ENCODE measurements at regions not wholly inside any gene's neighbourhood (a gene's known extent, or its start where the extent isn't known, plus 50 kb on each side); places are given as distances from the start of the nearest gene placed in this dataset.

- no TSS peak for BruUV-seq (replicated peaks)
Observed at GRCh38 chr18:10184776-10185175, 269.7 kb upstream of the APCDD1 start.

GRCh38 chr18:10188971-10189810, 265.2 kb upstream of the APCDD1 start:
- TF ChIP-seq CTCF (IDR thresholded peaks at IDR 0.05; ENCODE audit: insufficient read depth in 1 of 2, low read depth in 1 of 2, low read length in 1 of 2, severe bottlenecking in 1 of 2, unreplicated experiment in 1 of 2): no peak
- CTCF ChIA-PET: no interaction called here
- intact Hi-C loops (cut with micrococcal nuclease; ENCODE audit: unreplicated experiment): no loop called here

More at GRCh38 chr18:10184776-10185175, 269.7 kb upstream of the APCDD1 start:
- Mint-ChIP-seq H3K9me3 (ENCODE audit: unreplicated experiment) (peaks cover under 1% of the 10 kb centered on the region), H3K36me3 (ENCODE audit: insufficient read depth, unreplicated experiment) (no peaks in the 10 kb centered on the region), H3K27me3 (ENCODE audit: insufficient read depth, unreplicated experiment) (no peaks in the 10 kb centered on the region), H3K4me1 (ENCODE audit: low read depth, unreplicated experiment) (no peaks in the 10 kb centered on the region), H3K27ac (ENCODE audit: unreplicated experiment) (no peak overlapping the region), H3K4me3 (ENCODE audit: unreplicated experiment) (no peak overlapping the region)
- ChIA-PET POLR2A (no interaction called here), CTCF (no interaction called here)
- Histone ChIP-seq H3K27me3 (replicated peaks; ENCODE audit: control insufficient read depth, insufficient read depth, low read length) (no peaks in the 10 kb centered on the region), H3K4me3 (ENCODE audit: low read depth, low read length) (no peak overlapping the region), H3K4me1 (no peaks in the 10 kb centered on the region), H3K36me3 (ENCODE audit: control insufficient read depth, insufficient read depth, low read length) (no peaks in the 10 kb centered on the region), H3K9me3 (no peaks in the 10 kb centered on the region; the same call in 1 of the 2 replicates)
- DNase-seq: no peak
- no peak for TF ChIP-seq CTCF (IDR thresholded peaks at IDR 0.05; ENCODE audit: insufficient read depth in 1 of 2, low read depth in 1 of 2, low read length in 1 of 2, severe bottlenecking in 1 of 2, unreplicated experiment in 1 of 2)
- intact Hi-C loops (cut with micrococcal nuclease; ENCODE audit: unreplicated experiment): no loop called here

GRCh38 chr18:10190564-10190963, 263.9 kb upstream of the APCDD1 start:
- no TSS peak for BruUV-seq (replicated peaks)
- Histone ChIP-seq H3K9me3 (no peaks in the 10 kb centered on the region; the same call in 1 of the 2 replicates), H3K36me3 (ENCODE audit: control insufficient read depth, insufficient read depth, low read length) (no peaks in the 10 kb centered on the region), H3K4me1 (no peaks in the 10 kb centered on the region), H3K27me3 (replicated peaks; ENCODE audit: control insufficient read depth, insufficient read depth, low read length) (no peaks in the 10 kb centered on the region), H3K4me3 (ENCODE audit: low read depth, low read length) (no peak overlapping the region)
- H3K4me3 Mint-ChIP-seq (ENCODE audit: unreplicated experiment): no peak overlapping the region
- no peak overlapping the region for H3K27ac Mint-ChIP-seq (ENCODE audit: unreplicated experiment)
- ChIA-PET POLR2A (no interaction called here), CTCF (no interaction called here)
- no peaks in the 10 kb centered on the region for H3K4me1 Mint-ChIP-seq (ENCODE audit: low read depth, unreplicated experiment)
- no peak for TF ChIP-seq CTCF (IDR thresholded peaks at IDR 0.05; ENCODE audit: insufficient read depth in 1 of 2, low read depth in 1 of 2, low read length in 1 of 2, severe bottlenecking in 1 of 2, unreplicated experiment in 1 of 2)
- intact Hi-C loops (cut with micrococcal nuclease; ENCODE audit: unreplicated experiment): no loop called here
- H3K36me3 Mint-ChIP-seq (ENCODE audit: insufficient read depth, unreplicated experiment): no peaks in the 10 kb centered on the region
- H3K9me3 Mint-ChIP-seq (ENCODE audit: unreplicated experiment): no peaks in the 10 kb centered on the region
- no peaks in the 10 kb centered on the region for H3K27me3 Mint-ChIP-seq (ENCODE audit: insufficient read depth, unreplicated experiment)
- DNase-seq: no peak

More at GRCh38 chr18:10188971-10189810, 265.2 kb upstream of the APCDD1 start:
- H3K36me3 Mint-ChIP-seq (ENCODE audit: insufficient read depth, unreplicated experiment): no peaks in the 10 kb centered on the region
- H3K4me3 ChIP-seq (ENCODE audit: low read depth, low read length): no peak overlapping the region
- POLR2A ChIA-PET: no interaction called here
- no TSS peak for BruUV-seq (replicated peaks)
- no peaks in the 10 kb centered on the region for H3K4me1 ChIP-seq
- no peaks in the 10 kb centered on the region for H3K4me1 Mint-ChIP-seq (ENCODE audit: low read depth, unreplicated experiment)
- H3K4me3 Mint-ChIP-seq (ENCODE audit: unreplicated experiment): no peak overlapping the region
- no peak for DNase-seq
- H3K27me3 Mint-ChIP-seq (ENCODE audit: insufficient read depth, unreplicated experiment): no peaks in the 10 kb centered on the region
- H3K36me3 ChIP-seq (ENCODE audit: control insufficient read depth, insufficient read depth, low read length): no peaks in the 10 kb centered on the region
- no peaks in the 10 kb centered on the region; the same call in 1 of the 2 replicates for H3K9me3 ChIP-seq
- no peak overlapping the region for H3K27ac Mint-ChIP-seq (ENCODE audit: unreplicated experiment)
- H3K27me3 ChIP-seq (replicated peaks; ENCODE audit: control insufficient read depth, insufficient read depth, low read length): no peaks in the 10 kb centered on the region
- no peaks in the 10 kb centered on the region for H3K9me3 Mint-ChIP-seq (ENCODE audit: unreplicated experiment)
